OCI-LY3 (cell line): ENCODE measurements at regions not wholly inside any gene's neighbourhood (a gene's known extent, or its start where the extent isn't known, plus 50 kb on each side); places are given as distances from the start of the nearest gene placed in this dataset.

ENCODE experiments used
- H2AFZ ChIP-seq: fragments of 200-600, 300-600 bp; shearing (Covaris generic); 2 replicates; pipeline ENCODE4 v1.6.0; 2014; ENCODE audit warnings: antibody characterized with exemption, low read depth, low read length
- H3K27ac ChIP-seq: fragments of 200-600, 300-600 bp; sonication (generic); 2 replicates; pipeline ENCODE4 v1.5.1; 2014; ENCODE audit warnings: mild to moderate bottlenecking, low read length, moderate library complexity, mixed read lengths
- H3K27me3 ChIP-seq: fragments of 200-600, 300-600 bp; sonication (generic); 2 replicates; pipeline ENCODE4 v1.6.1; 2014; ENCODE audit warnings: low read depth, low read length, mixed read lengths
- H3K36me3 ChIP-seq: fragments of 200-600, 300-600 bp; sonication (generic); replicated peaks from 2 replicates; pipeline ENCODE3; 2014; ENCODE audit warnings: low read depth, low read length, mixed read lengths
- H3K4me1 ChIP-seq: fragments of 300-600, 200-600 bp; sonication (generic); 2 replicates; pipeline ENCODE4 v1.6.1; 2014; ENCODE audit warnings: low read length, mixed read lengths
- H3K4me2 ChIP-seq: fragments of 200-600, 300-600 bp; sonication (generic); 2 replicates; pipeline ENCODE4 v1.6.1; 2014; ENCODE audit warnings: low read length, mixed read lengths
- H3K4me3 ChIP-seq: fragments of 300-600, 200-600 bp; sonication (generic); 2 replicates; pipeline ENCODE4 v1.5.1; 2014; ENCODE audit warnings: antibody characterized with exemption, mild to moderate bottlenecking, low read length, moderate library complexity
- H3K79me2 ChIP-seq: fragments of 300-600, 200-600 bp; shearing (Covaris generic); 2 replicates; pipeline ENCODE4 v1.6.1; 2014; ENCODE audit warnings: mild to moderate bottlenecking, low read length, mixed read lengths
- H3K9ac ChIP-seq: fragments of 300-600, 200-600 bp; shearing (Covaris generic); 2 replicates; pipeline ENCODE4 v1.6.0; 2014; ENCODE audit warnings: mild to moderate bottlenecking, low read length, moderate library complexity
- H3K9me3 ChIP-seq: fragments of 200-600, 300-600 bp; shearing (Covaris generic); 2 replicates; pipeline ENCODE4 v1.6.1; 2014; ENCODE audit warnings: low read length, mixed read lengths; ENCODE audit not compliant: insufficient read depth
- H4K20me1 ChIP-seq: fragments of 200-600, 300-600 bp; sonication (generic); 2 replicates; pipeline ENCODE4 v1.6.1; 2016; ENCODE audit warnings: low read length, mixed read lengths; ENCODE audit not compliant: insufficient read depth
- CTCF ChIP-seq: fragments of 200-600, 300-600 bp; sonication (generic); IDR thresholded peaks from 2 replicates; pipeline ENCODE4 v1.5.1; 2014; ENCODE audit warnings: antibody characterized with exemption, low read length, low read depth
- EZH2phosphoT487 ChIP-seq: fragments of 200-600 bp; shearing (Covaris generic); IDR thresholded peaks from 2 replicates; pipeline ENCODE4 v1.6.1; 2018; ENCODE audit warnings: antibody characterized with exemption, mixed run types, low read depth

DNA sequence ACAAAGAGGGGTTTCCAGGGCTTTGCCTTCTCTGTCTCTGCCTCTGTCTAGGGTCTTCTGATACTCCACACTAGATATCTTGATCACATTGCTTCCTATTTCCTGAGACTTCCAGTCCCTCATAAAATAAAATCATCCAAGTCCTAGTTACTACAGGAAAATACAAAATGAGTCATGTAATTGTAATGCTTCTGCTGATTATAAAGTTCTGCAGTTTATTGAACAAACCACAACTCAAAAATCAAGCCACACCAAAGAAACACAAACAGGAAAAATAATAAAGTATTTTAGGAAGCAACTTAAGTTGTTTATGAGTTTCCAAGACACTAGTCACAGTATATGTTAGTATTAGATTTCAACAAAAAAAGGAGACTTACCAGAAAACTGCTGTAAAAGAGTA lies 695.1 kb upstream of the GALNTL6 start:
- H3K27me3 ChIP-seq = no peaks in the 10 kb centered on the region
- no peak for TF ChIP-seq EZH2phosphoT487
- TF ChIP-seq CTCF = no peak
- H2AFZ ChIP-seq = no peak overlapping the region
- H4K20me1 ChIP-seq = no peaks in the 10 kb centered on the region
- no peak overlapping the region for H3K9ac ChIP-seq
- H3K4me2 ChIP-seq = no peak overlapping the region
- no peaks in the 10 kb centered on the region for H3K4me1 ChIP-seq
- no peaks in the 10 kb centered on the region for H3K36me3 ChIP-seq
- H3K4me3 ChIP-seq = no peak overlapping the region
- H3K27ac ChIP-seq = no peak overlapping the region
- no peaks in the 10 kb centered on the region for H3K9me3 ChIP-seq
- H3K79me2 ChIP-seq = no peaks in the 10 kb centered on the region

DNA sequence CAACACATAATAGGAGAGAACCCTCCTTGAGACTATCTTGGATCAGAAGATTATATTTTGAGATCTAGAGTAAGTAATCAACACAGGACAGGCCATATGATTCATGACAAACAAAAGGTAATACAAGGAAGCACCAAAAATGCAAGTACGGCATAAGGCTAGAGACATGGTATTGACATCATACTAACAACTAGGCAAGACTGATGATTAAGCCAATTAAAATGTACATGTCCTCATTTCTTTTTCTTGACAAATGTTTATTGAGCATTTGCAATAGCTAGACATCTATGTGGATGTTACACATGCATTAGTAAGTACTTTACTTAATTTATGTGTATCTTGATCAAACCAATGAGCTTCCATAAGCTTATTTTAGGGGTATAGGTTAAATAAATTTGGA lies 695.7 kb upstream of the GALNTL6 start:
- no peaks in the 10 kb centered on the region for H4K20me1 ChIP-seq
- no peaks in the 10 kb centered on the region for H3K36me3 ChIP-seq
- no peak for TF ChIP-seq CTCF
- no peak for TF ChIP-seq EZH2phosphoT487
- H3K9me3 ChIP-seq = no peaks in the 10 kb centered on the region
- no peak overlapping the region for H3K4me2 ChIP-seq
- H3K4me1 ChIP-seq = no peaks in the 10 kb centered on the region
- no peaks in the 10 kb centered on the region for H3K27me3 ChIP-seq
- no peak overlapping the region for H3K9ac ChIP-seq
- no peak overlapping the region for H3K27ac ChIP-seq
- no peaks in the 10 kb centered on the region for H3K79me2 ChIP-seq
- no peak overlapping the region for H2AFZ ChIP-seq
- no peak overlapping the region for H3K4me3 ChIP-seq

DNA sequence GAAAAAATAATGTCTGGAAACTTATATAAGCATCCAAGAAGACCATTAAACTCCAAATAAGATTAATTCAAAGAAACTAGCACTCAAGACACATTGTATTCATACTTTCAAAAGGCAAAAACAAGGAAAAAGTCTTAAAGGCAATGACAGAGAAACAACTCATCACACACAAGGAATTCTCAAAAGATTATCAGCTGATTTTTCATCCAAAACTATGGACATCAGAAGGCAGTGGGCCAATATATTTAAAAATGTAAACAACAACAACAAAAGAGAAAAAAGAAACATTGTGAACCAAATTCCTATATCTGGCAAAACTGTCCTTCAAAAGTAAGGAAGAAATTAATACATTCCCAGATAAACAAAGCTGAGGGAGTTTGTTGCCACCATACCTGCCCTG lies 711.4 kb upstream of the GALNTL6 start:
- Histone ChIP-seq H2AFZ (no peak overlapping the region), H3K9me3 (peaks cover 4% of the 10 kb centered on the region; the same call in 1 of the 2 replicates), H3K4me1 (no peaks in the 10 kb centered on the region), H3K4me2 (no peak overlapping the region), H3K4me3 (no peak overlapping the region), H3K27me3 (no peaks in the 10 kb centered on the region), H3K9ac (no peak overlapping the region), H3K36me3 (no peaks in the 10 kb centered on the region), H3K79me2 (no peaks in the 10 kb centered on the region), H3K27ac (no peak overlapping the region), H4K20me1 (no peaks in the 10 kb centered on the region)
- TF ChIP-seq CTCF (no peak), EZH2phosphoT487 (no peak)

- Histone ChIP-seq H3K9me3 (peaks cover 6% of the 10 kb centered on the region; the same call in 1 of the 2 replicates), H3K79me2 (no peaks in the 10 kb centered on the region), H3K27ac (no peak overlapping the region), H3K36me3 (no peaks in the 10 kb centered on the region), H3K9ac (no peak overlapping the region), H3K27me3 (no peaks in the 10 kb centered on the region), H3K4me3 (no peak overlapping the region), H3K4me1 (no peaks in the 10 kb centered on the region), H3K4me2 (no peak overlapping the region), H4K20me1 (no peaks in the 10 kb centered on the region), H2AFZ (no peak overlapping the region)
- TF ChIP-seq EZH2phosphoT487 (no peak), CTCF (no peak)
Observed at GRCh38 chr4:171087089-171087488, 726.1 kb upstream of the GALNTL6 start.
